ENCODE measurements at regions not wholly inside any gene's neighbourhood (a gene's known extent, or its start where the extent isn't known, plus 50 kb on each side); places are given as distances from the start of the nearest gene placed in this dataset.
"Not testable (repeated sequence)": the region's sequence is repeated elsewhere in the genome, so short reads cannot be mapped to it uniquely, and the experiment has no call there.

- FAIRE-seq: no peak
- no peak for DNase-seq (ENCODE audit: low spot score in 2 of 2)
Observed at GRCh38 chr1:5613900-5614299, 378.3 kb downstream of the NPHP4 start.

- DNase-seq (ENCODE audit: low spot score in 2 of 2): no peak
- FAIRE-seq: no peak
Observed at GRCh38 chr1:5611851-5612250, 380.4 kb downstream of the NPHP4 start.

GRCh38 chr1:5611431-5611830, 380.8 kb downstream of the NPHP4 start:
- FAIRE-seq: no peak
- DNase-seq (ENCODE audit: low spot score in 2 of 2): no peak

DNA sequence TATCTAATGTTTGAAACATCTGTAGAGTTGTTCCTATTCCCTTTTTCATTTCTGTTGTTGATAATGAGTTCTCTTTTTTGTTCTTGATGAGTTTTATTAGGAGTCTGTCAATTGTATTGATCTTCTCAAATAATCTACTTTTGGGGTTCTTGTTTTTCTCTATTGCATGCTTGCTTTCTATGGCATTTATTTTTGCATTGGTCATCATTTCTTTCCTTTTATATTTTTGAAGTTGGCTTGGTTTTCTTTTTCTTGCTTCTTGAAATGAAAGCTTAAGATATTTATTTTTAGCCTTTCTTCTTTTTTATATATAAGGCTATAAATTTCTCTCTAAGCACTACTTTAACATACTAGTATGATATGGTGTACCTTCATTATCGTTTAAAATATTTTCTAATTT, 381.8 kb downstream of the NPHP4 start:
- no peak for FAIRE-seq
- no peak for DNase-seq (ENCODE audit: low spot score in 2 of 2)

GRCh38 chr1:5603353-5604104, 388.7 kb downstream of the NPHP4 start:
- no peak for DNase-seq (ENCODE audit: low spot score in 2 of 2)
- no peak for FAIRE-seq

DNA sequence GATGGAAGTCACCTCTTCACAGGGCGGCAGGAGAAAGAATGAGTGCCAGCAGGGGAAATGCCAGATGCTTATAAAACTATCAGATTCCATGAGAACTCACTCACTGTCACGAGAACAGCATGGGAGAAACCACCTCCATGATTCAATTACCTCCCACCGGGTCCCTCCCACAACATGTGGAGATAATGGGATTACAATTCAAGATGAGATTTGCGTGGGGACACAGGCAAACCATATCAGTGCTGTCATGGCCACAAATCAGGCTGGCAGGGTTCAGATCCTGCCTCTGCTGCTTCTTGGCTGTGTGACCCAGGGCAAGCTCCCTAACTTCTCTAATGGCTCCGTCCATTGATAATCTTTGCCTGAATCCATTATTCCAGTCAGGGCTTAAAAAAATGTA, 389.5 kb downstream of the NPHP4 start:
- not testable (repeated sequence) for DNase-seq (ENCODE audit: low spot score in 2 of 2); FAIRE-seq

DNA sequence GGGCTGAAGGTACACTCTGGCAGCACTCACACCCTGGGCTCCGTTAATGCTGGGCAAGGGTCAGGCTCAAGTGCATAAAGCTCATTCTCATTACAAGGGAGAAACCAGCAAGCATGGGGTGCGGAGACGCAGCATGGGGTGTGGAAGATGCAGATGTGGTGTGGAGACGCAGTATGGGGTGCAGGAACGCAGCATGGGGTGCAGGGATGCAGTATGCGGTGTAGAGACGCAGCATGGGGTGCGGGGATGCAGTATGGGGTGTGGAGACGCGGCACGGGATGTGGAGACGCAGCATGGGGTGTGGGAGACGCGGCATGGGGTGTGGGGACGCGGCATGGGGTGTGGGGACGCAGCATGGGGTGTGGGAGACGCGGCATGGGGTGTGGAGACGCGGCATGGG, 390.7 kb downstream of the NPHP4 start:
- no peak for DNase-seq (ENCODE audit: low spot score in 2 of 2)
- no peak for FAIRE-seq

GRCh38 chr1:5599541-5599940, 392.7 kb downstream of the NPHP4 start:
- DNase-seq (ENCODE audit: low spot score in 2 of 2) (no peak), FAIRE-seq (no peak)

GRCh38 chr1:5598824-5599395, 393.3 kb downstream of the NPHP4 start:
- DNase-seq (ENCODE audit: low spot score in 2 of 2) (no peak), FAIRE-seq (no peak)

GRCh38 chr1:5597991-5598823, 394.0 kb downstream of the NPHP4 start:
- DNase-seq (ENCODE audit: low spot score in 2 of 2): no peak

DNA sequence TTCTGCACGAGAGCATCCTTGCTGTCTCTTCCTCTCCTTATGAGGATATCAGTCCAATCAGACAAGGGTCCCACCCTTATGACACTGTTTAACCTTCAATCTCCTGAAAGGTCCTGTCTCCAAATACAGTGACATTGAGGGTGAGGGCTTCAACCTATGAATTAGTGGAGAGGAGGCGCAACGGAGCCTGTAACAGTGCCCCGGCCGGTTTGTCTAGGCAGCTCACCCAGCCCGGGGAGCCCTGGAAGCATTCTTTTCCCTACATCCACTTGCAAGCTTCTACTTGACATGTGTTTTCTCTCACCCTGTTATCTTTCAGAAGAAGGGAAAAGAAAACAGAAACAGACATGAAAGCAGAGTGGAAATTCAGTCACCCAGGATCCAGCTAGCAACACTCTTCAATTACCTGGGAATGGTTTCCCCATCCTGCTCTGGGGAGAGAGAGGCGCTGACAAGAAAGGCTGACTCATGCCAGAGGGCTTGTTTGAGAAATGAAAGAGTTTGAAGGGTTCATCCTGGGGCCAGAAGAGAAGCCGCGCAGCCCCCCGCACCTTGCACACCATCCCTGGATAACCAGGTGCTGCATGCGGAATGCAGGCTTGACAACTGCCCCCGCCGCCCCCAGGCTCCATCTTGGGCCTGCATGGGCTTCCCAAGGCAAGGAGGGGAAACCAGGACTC, 394.9 kb downstream of the NPHP4 start:
- FAIRE-seq (no peak), DNase-seq (ENCODE audit: low spot score in 2 of 2) (no peak)

More at GRCh38 chr1:5597991-5598823, 394.0 kb downstream of the NPHP4 start:
- FAIRE-seq: no peak

- FAIRE-seq (no peak), DNase-seq (ENCODE audit: low spot score in 2 of 2) (no peak)
Observed at GRCh38 chr1:5596651-5597050, 395.6 kb downstream of the NPHP4 start.

DNA sequence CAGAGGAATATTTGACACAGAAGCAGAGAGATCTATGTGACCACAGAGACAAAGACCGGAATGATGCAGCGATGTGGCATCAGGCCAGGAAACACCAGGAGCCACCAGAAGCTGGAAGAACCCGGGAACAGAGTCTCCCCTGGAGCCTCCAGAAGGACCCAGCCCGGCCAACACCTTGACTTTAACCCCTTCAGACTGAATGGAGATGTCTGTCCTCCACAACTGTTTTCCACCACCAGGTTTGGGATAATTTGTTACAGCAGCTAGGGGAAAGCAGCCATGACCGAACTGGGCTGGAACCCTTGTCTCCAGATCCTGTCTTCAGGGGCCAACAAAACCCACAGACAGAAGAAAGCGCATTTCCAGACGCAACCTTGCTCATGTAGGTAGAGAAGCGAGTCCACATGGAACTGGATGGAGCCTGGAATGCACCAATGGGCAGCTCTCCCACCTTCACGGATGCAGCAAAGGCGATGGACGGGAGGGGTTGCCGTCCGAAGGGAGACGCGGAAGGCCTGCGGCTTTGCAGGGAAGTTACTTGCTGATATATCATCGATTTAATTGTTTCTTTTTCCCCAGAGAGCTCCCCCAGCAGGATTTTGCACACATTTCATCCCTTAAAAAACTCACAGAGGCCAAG, 396.6 kb downstream of the NPHP4 start:
- FAIRE-seq: no peak
- no peak for DNase-seq (ENCODE audit: low spot score in 2 of 2)

- no peak for DNase-seq (ENCODE audit: low spot score in 2 of 2)
- no peak for FAIRE-seq
Observed at GRCh38 chr1:5594056-5594956, 397.9 kb downstream of the NPHP4 start.

DNA sequence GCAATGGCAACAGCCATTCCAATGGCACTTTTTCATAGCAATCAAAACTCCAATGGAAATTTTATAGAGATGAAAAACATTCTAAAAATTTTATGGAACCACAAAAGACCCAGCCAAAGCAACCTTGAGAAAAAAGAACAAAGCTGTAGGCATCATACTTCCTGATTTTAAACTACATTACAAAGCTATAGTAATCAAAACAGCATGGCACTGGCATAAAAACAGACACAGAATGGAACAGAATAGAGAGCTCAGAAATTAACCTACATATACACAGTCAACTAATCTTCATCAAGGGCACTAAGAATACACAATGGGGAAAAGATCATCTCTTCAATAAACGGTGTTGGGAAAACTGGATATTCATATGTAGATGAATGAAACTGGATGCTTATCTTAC, 401.5 kb downstream of the NPHP4 start:
- FAIRE-seq (no peak), DNase-seq (ENCODE audit: low spot score in 2 of 2) (no peak)

GRCh38 chr1:5586629-5587028, 405.6 kb downstream of the NPHP4 start:
- FAIRE-seq: no peak

DNA sequence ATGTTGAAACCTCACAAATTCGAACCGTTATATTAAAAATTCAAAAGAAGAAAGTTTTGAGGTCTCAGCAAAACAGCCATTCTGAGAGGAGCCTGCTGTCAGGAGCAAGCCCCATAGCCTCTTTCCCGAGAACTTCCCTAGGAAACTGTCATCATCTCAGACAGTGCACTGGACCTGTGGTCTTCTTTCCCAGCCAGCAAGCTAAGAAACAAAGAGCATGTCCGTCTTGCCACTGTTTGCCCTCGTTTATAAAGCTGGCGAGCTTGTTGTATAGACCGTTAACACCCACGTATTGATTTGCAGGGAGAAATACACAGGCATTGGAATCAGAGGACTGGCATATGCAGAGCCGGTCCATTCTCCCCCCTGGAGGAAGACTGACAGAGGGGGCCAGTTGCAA, 407.0 kb downstream of the NPHP4 start:
- no peak for DNase-seq (ENCODE audit: low spot score in 2 of 2)
- FAIRE-seq: no peak

More at GRCh38 chr1:5586629-5587028, 405.6 kb downstream of the NPHP4 start:
- DNase-seq (ENCODE audit: low spot score in 2 of 2): no peak

DNA sequence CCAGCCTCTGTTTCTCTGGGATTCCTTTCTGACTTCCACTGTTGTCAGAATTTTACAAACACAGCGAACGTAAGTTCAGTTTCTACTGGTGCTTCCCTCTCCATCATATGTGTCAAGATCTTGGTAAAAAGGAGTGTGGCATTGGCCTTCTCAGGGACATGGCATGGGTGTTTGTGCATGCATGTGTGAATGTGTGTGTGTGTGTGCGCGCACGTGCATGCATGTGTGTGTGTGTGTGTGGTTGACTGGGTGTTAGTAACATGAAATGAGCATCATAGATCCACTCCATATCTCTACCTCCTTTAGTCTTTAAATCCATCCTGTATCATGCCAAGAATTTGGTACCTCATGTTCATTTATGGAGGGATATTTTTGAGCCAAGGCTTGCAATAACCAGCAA, 411.3 kb downstream of the NPHP4 start:
- no peak for FAIRE-seq
- no peak for DNase-seq (ENCODE audit: low spot score in 2 of 2)

DNA sequence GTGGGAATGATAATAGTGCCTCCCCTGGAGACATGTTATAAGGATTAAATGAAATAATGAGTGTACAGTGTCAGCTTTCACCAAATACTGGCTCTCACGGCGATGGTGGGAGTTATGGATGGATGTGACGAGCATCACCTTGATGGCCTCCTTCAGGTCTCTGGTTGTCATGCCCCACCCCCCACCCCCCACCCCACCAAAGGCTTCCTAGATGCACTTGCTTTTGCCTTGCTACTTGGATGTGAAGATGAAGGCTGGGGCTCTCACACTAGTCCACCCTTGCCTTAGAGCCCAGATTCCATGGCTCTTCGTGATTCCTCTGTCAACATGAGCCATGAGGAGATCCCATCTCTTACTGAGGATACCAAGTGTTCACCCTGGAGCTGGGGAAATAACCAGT, 412.3 kb downstream of the NPHP4 start:
- FAIRE-seq (no peak), DNase-seq (ENCODE audit: low spot score in 2 of 2) (no peak)
